SKM-1 treated with dmso at 0.1 percent for 144 hours (cell line): ENCODE measurements at regions not wholly inside any gene's neighbourhood (a gene's known extent, or its start where the extent isn't known, plus 50 kb on each side); places are given as distances from the start of the nearest gene placed in this dataset.
A peak's percentile ranks its signal among the peaks of the same experiment; 100 is the strongest.
"Not testable (repeated sequence)": the region's sequence is repeated elsewhere in the genome, so short reads cannot be mapped to it uniquely, and the experiment has no call there.

Experiments used
- DNase-seq: peaks from one replicate; lab custom pipeline; 2025; ENCODE audit not compliant: unreplicated experiment; lab: John Stamatoyannopoulos, UW

- DNase-seq: no peak
These were observed 51.3 kb upstream of the BOD1 start for GRCh38 chr5:173667702-173668101.

GRCh38 chr5:173668245-173668800, 51.9 kb upstream of the BOD1 start:
- no peak for DNase-seq

DNA sequence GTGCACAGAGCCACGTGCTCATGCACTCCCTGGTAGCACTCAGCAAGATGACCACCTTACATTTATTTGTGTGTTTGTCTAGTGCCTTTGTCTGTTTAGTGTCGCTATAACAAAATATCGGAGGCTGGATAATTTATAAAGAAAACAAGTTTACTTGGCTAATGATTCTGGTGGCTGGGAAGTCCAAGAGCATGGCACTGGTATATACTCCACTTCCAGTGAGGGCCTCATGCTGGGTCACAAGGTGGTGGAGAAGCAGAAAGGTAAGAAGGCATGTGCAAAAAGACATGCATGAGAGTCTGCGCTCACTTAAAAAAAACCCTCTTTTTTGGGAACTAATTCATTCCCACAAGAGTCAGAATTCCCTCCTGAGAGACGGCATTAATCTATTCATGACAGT, 52.5 kb upstream of the BOD1 start:
- DNase-seq: no peak

DNA sequence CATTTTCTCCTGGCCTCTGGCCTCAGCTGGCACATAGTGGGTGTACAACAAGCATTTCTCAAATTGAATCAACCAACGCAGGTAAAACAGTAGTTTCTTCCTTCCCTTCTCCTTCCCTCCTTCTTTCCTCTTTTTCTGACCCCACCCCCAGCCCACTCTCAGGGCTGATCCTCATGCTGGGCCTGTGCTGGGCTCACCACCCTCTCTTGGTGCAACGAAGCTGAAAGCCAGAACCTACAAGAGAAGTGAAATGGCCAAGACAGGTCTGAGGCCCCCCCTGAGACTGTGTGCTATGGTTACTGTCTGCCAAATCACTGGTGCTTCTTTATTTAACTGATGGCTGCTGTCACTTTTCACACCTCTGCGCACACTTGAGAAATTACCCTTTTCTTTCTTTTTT, 53.0 kb upstream of the BOD1 start:
- DNase-seq: no peak

GRCh38 chr5:173670130-173670651, 53.7 kb upstream of the BOD1 start:
- no peak for DNase-seq

DNA sequence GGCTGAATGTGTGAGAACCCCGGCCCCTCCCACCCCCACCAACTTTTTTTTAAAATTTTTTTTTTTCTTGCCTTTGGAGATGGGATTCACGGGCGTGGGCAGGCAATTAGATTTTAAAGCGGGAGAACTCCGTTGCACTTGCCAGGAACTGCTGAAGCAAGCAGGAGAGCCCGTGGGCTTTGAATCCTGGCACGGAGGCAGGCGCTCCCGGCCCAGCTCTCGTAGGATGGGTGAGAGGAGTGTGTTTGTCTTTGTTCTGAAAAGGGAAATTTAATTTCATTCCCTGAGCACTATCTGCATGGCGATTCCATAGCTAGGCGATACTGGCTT, 54.3 kb upstream of the BOD1 start:
- no peak for DNase-seq

- DNase-seq: no peak
These were observed 54.9 kb upstream of the BOD1 start for GRCh38 chr5:173671121-173671949.

GRCh38 chr5:173672166-173672565, 55.7 kb upstream of the BOD1 start:
- no peak for DNase-seq

DNA sequence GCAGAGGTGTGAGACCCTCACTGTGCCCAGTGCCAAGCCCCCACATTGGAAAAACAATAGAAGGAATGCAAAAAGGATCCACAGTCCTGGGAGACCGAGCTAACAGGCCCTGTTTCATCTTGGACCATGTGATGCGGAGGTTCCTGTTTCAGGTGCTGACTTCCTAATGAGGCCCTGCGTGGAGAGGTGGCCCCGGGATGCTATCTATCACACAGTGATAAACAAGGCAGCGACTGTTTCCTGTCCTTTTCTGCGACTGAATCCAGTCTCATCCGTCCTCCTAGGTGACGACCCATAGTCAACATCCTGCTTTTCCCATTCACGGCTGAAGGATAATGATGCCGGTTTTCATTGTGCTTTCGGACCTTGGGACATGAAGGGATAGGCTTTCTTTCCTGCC, 56.4 kb upstream of the BOD1 start:
- no peak for DNase-seq

GRCh38 chr5:173673295-173674101, 57.0 kb upstream of the BOD1 start:
- no peak for DNase-seq

DNA sequence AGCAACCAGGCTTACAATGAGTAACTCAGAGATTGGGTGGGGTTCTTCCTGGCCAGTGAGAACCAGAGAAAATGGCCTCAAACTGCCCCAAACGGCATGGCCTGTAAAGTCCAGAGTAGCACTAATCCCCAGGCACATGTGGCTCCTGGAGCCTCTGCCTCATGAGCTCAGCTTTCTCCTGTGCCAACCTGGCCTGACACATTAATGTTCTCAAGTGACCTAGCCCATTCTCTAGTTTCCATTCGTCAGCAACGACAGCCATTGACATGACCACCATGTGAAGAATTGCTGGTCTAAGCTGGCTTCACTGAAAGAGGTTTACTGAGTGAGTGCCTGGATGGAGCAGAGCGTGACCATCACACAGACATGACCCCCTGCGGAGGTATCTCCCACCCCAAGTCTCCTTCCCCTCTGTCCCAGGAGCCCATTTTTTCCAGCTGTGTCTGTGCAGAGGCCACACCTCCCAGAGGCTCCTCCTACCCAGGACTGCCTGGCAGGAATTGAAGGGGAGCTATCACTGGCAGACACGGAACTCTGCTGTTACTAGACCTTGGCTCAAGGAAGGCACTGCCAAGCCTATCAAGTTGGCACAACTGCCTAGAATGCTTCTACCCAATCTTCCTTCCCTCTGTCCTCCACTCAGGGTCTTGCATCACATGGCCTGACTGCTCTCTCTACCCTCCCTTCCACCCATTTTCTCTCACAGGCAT, 59.0 kb upstream of the BOD1 start:
- DNase-seq: no peak

DNA sequence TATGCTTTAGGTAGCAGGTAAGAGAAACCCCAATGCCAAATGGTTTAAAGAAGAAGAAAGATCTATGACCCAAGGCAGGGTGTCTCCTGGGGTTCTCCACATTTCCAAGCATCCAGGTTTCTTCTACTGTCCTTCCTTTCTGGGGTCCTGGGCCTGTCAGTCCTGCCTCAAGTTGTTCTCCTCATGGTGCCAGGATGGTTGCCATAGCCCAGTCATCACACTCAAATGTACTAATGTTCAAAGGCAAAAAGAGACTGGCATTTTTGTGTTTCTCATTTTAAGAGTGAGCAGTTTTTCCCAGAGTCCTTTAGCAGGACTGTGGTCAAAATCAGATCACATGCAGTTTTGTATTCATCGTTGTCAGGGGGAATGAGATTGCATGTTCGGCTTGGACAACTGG, 59.9 kb upstream of the BOD1 start:
- no peak for DNase-seq

- DNase-seq: no peak
These were observed 60.7 kb upstream of the BOD1 start for GRCh38 chr5:173677125-173677672.

- DNase-seq: no peak
These were observed 63.6 kb upstream of the BOD1 start for GRCh38 chr5:173679909-173680630.

- DNase-seq: no peak
These were observed 64.3 kb upstream of the BOD1 start for GRCh38 chr5:173680660-173681242.

- no peak for DNase-seq
These were observed 65.9 kb upstream of the BOD1 start for GRCh38 chr5:173682313-173682712.

- not testable (repeated sequence) for DNase-seq
These were observed 68.1 kb upstream of the BOD1 start for GRCh38 chr5:173684535-173684934.

- no peak for DNase-seq
These were observed 70.5 kb upstream of the BOD1 start for GRCh38 chr5:173686950-173687349.

GRCh38 chr5:173688703-173689102, 72.3 kb upstream of the BOD1 start:
- DNase-seq: no peak

- DNase-seq: peak; percentile 7
These were observed 72.8 kb upstream of the BOD1 start for GRCh38 chr5:173689171-173689736.
